ENCODE measurements at regions not wholly inside any gene's neighbourhood (a gene's known extent, or its start where the extent isn't known, plus 50 kb on each side); places are given as distances from the start of the nearest gene placed in this dataset.
"Not testable (repeated sequence)": the region's sequence is repeated elsewhere in the genome, so short reads cannot be mapped to it uniquely, and the experiment has no call there.

GRCh38 chr10:113487154-113487553 is 65.7 kb upstream of the HABP2 start:
- WGBS, 2 donors: 66 to 85% methylated on average over 1 of the region's 1 CpG
- Histone ChIP-seq H3K27ac (ENCODE audit: low read depth in 1 of 2, low read length in 1 of 2) (no peak overlapping the region), H3K9ac (ENCODE audit: insufficient read depth in 1 of 2, low read length in 2 of 2) (no peak overlapping the region), H3K36me3 (ENCODE audit: control insufficient read depth in 4 of 4, insufficient read depth in 4 of 4, low read length in 4 of 4) (no peaks in the 10 kb centered on the region), H3K9me3 (ENCODE audit: control insufficient read depth in 4 of 4, insufficient read depth in 3 of 4, low read length in 3 of 4) (peaks cover 0 to 2% (median 0%) of the 10 kb centered on the region in 4 donors), H3K27me3 (ENCODE audit: control insufficient read depth in 3 of 3, insufficient read depth in 3 of 3, low read length in 2 of 3) (no peaks in the 10 kb centered on the region), H3K4me1 (ENCODE audit: control insufficient read depth in 5 of 5, insufficient read depth in 5 of 5, low read length in 5 of 5) (peaks cover 0 to 7% (median 0%) of the 10 kb centered on the region in 5 donors), H3K4me3 (no peak overlapping the region)
- TF ChIP-seq CTCF (IDR thresholded peaks at IDR 0.05; ENCODE audit: control extremely low read depth, extremely low read depth): no peak
- DNase-seq (no peak), ATAC-seq (ENCODE audit: insufficient read depth, low FRiP score) (peak; percentile 48)

- Histone ChIP-seq H3K9me3 (ENCODE audit: control insufficient read depth in 4 of 4, insufficient read depth in 3 of 4, low read length in 3 of 4) (no peaks in the 10 kb centered on the region), H3K4me1 (ENCODE audit: control insufficient read depth in 5 of 5, insufficient read depth in 5 of 5, low read length in 5 of 5) (peaks cover 0 to 9% (median 5%) of the 10 kb centered on the region in 5 donors), H3K9ac (ENCODE audit: insufficient read depth in 1 of 2, low read length in 2 of 2) (no peak overlapping the region), H3K27me3 (ENCODE audit: control insufficient read depth in 3 of 3, insufficient read depth in 3 of 3, low read length in 2 of 3) (no peaks in the 10 kb centered on the region), H3K36me3 (ENCODE audit: control insufficient read depth in 4 of 4, insufficient read depth in 4 of 4, low read length in 4 of 4) (no peaks in the 10 kb centered on the region), H3K27ac (ENCODE audit: low read depth in 1 of 2, low read length in 1 of 2) (no peak overlapping the region), H3K4me3 (no peak overlapping the region)
- no peak for TF ChIP-seq CTCF (IDR thresholded peaks at IDR 0.05; ENCODE audit: control extremely low read depth, extremely low read depth)
- ATAC-seq (ENCODE audit: insufficient read depth, low FRiP score) (no peak), DNase-seq (no peak)
These were observed 64.7 kb upstream of the HABP2 start for GRCh38 chr10:113488186-113488585.

GRCh38 chr10:113489522-113489921 is 63.3 kb upstream of the HABP2 start:
- not testable (repeated sequence) for H3K27ac ChIP-seq (ENCODE audit: low read depth in 1 of 2, low read length in 1 of 2); H3K9me3 ChIP-seq (ENCODE audit: control insufficient read depth in 4 of 4, insufficient read depth in 3 of 4, low read length in 3 of 4); H3K27me3 ChIP-seq (ENCODE audit: control insufficient read depth in 3 of 3, insufficient read depth in 3 of 3, low read length in 2 of 3); H3K4me3 ChIP-seq; DNase-seq; ATAC-seq (ENCODE audit: insufficient read depth, low FRiP score); H3K9ac ChIP-seq (ENCODE audit: insufficient read depth in 1 of 2, low read length in 2 of 2); H3K36me3 ChIP-seq (ENCODE audit: control insufficient read depth in 4 of 4, insufficient read depth in 4 of 4, low read length in 4 of 4)
- 61 to 75% methylated on average over 2 of the region's 2 CpGs for WGBS, 2 donors
- peaks cover 0 to 14% (median 12%) of the 10 kb centered on the region in 5 donors for H3K4me1 ChIP-seq (ENCODE audit: control insufficient read depth in 5 of 5, insufficient read depth in 5 of 5, low read length in 5 of 5)

GRCh38 chr10:113491967-113492565 is 60.8 kb upstream of the HABP2 start:
- Histone ChIP-seq H3K9ac (ENCODE audit: insufficient read depth in 1 of 2, low read length in 2 of 2) (peak overlapping the region in 1 of 2 donors; percentile 26), H3K27ac (ENCODE audit: low read depth in 1 of 2, low read length in 1 of 2) (peak overlapping the region in 1 of 2 donors; percentile 15), H3K9me3 (ENCODE audit: control insufficient read depth in 4 of 4, insufficient read depth in 3 of 4, low read length in 3 of 4) (no peaks in the 10 kb centered on the region), H3K4me3 (no peak overlapping the region), H3K36me3 (ENCODE audit: control insufficient read depth in 4 of 4, insufficient read depth in 4 of 4, low read length in 4 of 4) (no peaks in the 10 kb centered on the region), H3K27me3 (ENCODE audit: control insufficient read depth in 3 of 3, insufficient read depth in 3 of 3, low read length in 2 of 3) (no peaks in the 10 kb centered on the region), H3K4me1 (ENCODE audit: control insufficient read depth in 5 of 5, insufficient read depth in 5 of 5, low read length in 5 of 5) (peaks cover 0 to 33% (median 15%) of the 10 kb centered on the region in 5 donors)
- DNase-seq: peak in 2 of 3 donors; percentile 74 to 80
- no peak for TF ChIP-seq CTCF (IDR thresholded peaks at IDR 0.05; ENCODE audit: control extremely low read depth, extremely low read depth)
- WGBS, 2 donors: 35 to 53% methylated on average over 3 of the region's 3 CpGs
- ATAC-seq (ENCODE audit: insufficient read depth, low FRiP score): no peak
